ENCODE measurements at regions not wholly inside any gene's neighbourhood (a gene's known extent, or its start where the extent isn't known, plus 50 kb on each side); places are given as distances from the start of the nearest gene placed in this dataset.

- H3K79me2 ChIP-seq (ENCODE audit: insufficient read depth, low read length), result no peaks in the 10 kb centered on the region
- H3K27me3 ChIP-seq (ENCODE audit: low read length), result no peaks in the 10 kb centered on the region
- no peak overlapping the region for H3K9ac ChIP-seq (ENCODE audit: low read length)
- H3K9me3 ChIP-seq (ENCODE audit: insufficient read depth, low read length), result no peaks in the 10 kb centered on the region
- no peak overlapping the region for H2AFZ ChIP-seq (ENCODE audit: low read depth, low read length, severe bottlenecking)
- no peak for TF ChIP-seq EZH2phosphoT487 (conservative IDR thresholded peaks at IDR 0.05; ENCODE audit: low read length)
- no peak for TF ChIP-seq CTCF (IDR thresholded peaks at IDR 0.05; ENCODE audit: insufficient read depth, low read length, poor library complexity, severe bottlenecking)
- no peaks in the 10 kb centered on the region for H3K36me3 ChIP-seq (ENCODE audit: low read length)
- no peak overlapping the region for H3K4me3 ChIP-seq (ENCODE audit: insufficient read depth, low read length, poor library complexity, severe bottlenecking)
- no peak overlapping the region for H3K27ac ChIP-seq (ENCODE audit: low read depth, low read length)
- H4K20me1 ChIP-seq (ENCODE audit: low read depth, low read length), result no peaks in the 10 kb centered on the region
- H3K4me2 ChIP-seq (ENCODE audit: low read depth, low read length, poor library complexity, severe bottlenecking), result no peak overlapping the region
- H3K9me2 ChIP-seq (replicated peaks; ENCODE audit: insufficient read depth, low read length), result no peaks in the 10 kb centered on the region
- no peaks in the 10 kb centered on the region for H3F3A ChIP-seq (ENCODE audit: insufficient read depth)
These were observed 386.5 kb upstream of the PMFBP1 start for GRCh38 chr16:72558501-72558900.

GRCh38 chr16:72554935-72555334 is 383.0 kb upstream of the PMFBP1 start:
- H4K20me1 ChIP-seq (ENCODE audit: low read depth, low read length), result no peaks in the 10 kb centered on the region

GRCh38 chr16:72552654-72553053 is 380.7 kb upstream of the PMFBP1 start:
- Histone ChIP-seq H3K9me2 (replicated peaks; ENCODE audit: insufficient read depth, low read length) (no peaks in the 10 kb centered on the region), H2AFZ (ENCODE audit: low read depth, low read length, severe bottlenecking) (no peak overlapping the region), H3K27me3 (ENCODE audit: low read length) (no peaks in the 10 kb centered on the region), H3K4me2 (ENCODE audit: low read depth, low read length, poor library complexity, severe bottlenecking) (no peak overlapping the region), H3K9ac (ENCODE audit: low read length) (no peak overlapping the region), H4K20me1 (ENCODE audit: low read depth, low read length) (no peaks in the 10 kb centered on the region), H3K4me3 (ENCODE audit: insufficient read depth, low read length, poor library complexity, severe bottlenecking) (no peak overlapping the region), H3F3A (ENCODE audit: insufficient read depth) (no peaks in the 10 kb centered on the region), H3K36me3 (ENCODE audit: low read length) (no peaks in the 10 kb centered on the region), H3K9me3 (ENCODE audit: insufficient read depth, low read length) (no peaks in the 10 kb centered on the region), H3K79me2 (ENCODE audit: insufficient read depth, low read length) (no peaks in the 10 kb centered on the region), H3K27ac (ENCODE audit: low read depth, low read length) (no peak overlapping the region)
- no peak for TF ChIP-seq EZH2phosphoT487 (conservative IDR thresholded peaks at IDR 0.05; ENCODE audit: low read length)
- no peak for TF ChIP-seq CTCF (IDR thresholded peaks at IDR 0.05; ENCODE audit: insufficient read depth, low read length, poor library complexity, severe bottlenecking)

More at GRCh38 chr16:72554935-72555334, 383.0 kb upstream of the PMFBP1 start:
- no peak overlapping the region for H3K4me3 ChIP-seq (ENCODE audit: insufficient read depth, low read length, poor library complexity, severe bottlenecking)
- TF ChIP-seq EZH2phosphoT487 (conservative IDR thresholded peaks at IDR 0.05; ENCODE audit: low read length) (no peak), CTCF (IDR thresholded peaks at IDR 0.05; ENCODE audit: insufficient read depth, low read length, poor library complexity, severe bottlenecking) (no peak)
- no peaks in the 10 kb centered on the region for H3K79me2 ChIP-seq (ENCODE audit: insufficient read depth, low read length)
- no peak overlapping the region for H3K4me2 ChIP-seq (ENCODE audit: low read depth, low read length, poor library complexity, severe bottlenecking)
- H2AFZ ChIP-seq (ENCODE audit: low read depth, low read length, severe bottlenecking), result no peak overlapping the region
- no peaks in the 10 kb centered on the region for H3K27me3 ChIP-seq (ENCODE audit: low read length)
- H3K9me3 ChIP-seq (ENCODE audit: insufficient read depth, low read length), result no peaks in the 10 kb centered on the region
- H3K9me2 ChIP-seq (replicated peaks; ENCODE audit: insufficient read depth, low read length), result no peaks in the 10 kb centered on the region
- no peaks in the 10 kb centered on the region for H3K36me3 ChIP-seq (ENCODE audit: low read length)
- H3K9ac ChIP-seq (ENCODE audit: low read length), result no peak overlapping the region
- H3F3A ChIP-seq (ENCODE audit: insufficient read depth), result no peaks in the 10 kb centered on the region
- H3K27ac ChIP-seq (ENCODE audit: low read depth, low read length), result no peak overlapping the region
